ENCODE measurements at regions not wholly inside any gene's neighbourhood (a gene's known extent, or its start where the extent isn't known, plus 50 kb on each side); places are given as distances from the start of the nearest gene placed in this dataset.

GRCh38 chr10:21278491-21279216, 246.8 kb downstream of the SKIDA1 start:
- ChIA-PET POLR2A (interaction anchor here (0.6 to 0.7 kb wide), 3 partner anchors 78 to 294 kb away, joined by 4 to 5 read pairs (median 5); no protein-coding TSS in a partner anchor), CTCF (interaction anchor here (0.7 to 3.1 kb wide), 48 partner anchors 8 to 675 kb away, joined by 3 to 32 read pairs (median 4); no protein-coding TSS in a partner anchor)

GRCh38 chr10:21273400-21273968, 252.0 kb downstream of the SKIDA1 start:
- TF ChIP-seq CTCF (IDR thresholded peaks at IDR 0.05; ENCODE audit: low read depth, low read length): no peak
- no peaks in the 10 kb centered on the region for H3K9me3 ChIP-seq (ENCODE audit: control insufficient read depth, insufficient read depth, low read length)
- no peak for DNase-seq (ENCODE audit: low read depth, low spot score)
- H3K27ac ChIP-seq (ENCODE audit: low read depth, low read length): no peak overlapping the region
- no peaks in the 10 kb centered on the region for H3K27me3 ChIP-seq (ENCODE audit: control insufficient read depth, insufficient read depth, low read length)
- ChIA-PET POLR2A (no interaction called here), CTCF (no interaction called here)
- no peak overlapping the region for H3K4me3 ChIP-seq (ENCODE audit: low read depth, low read length)

More at GRCh38 chr10:21278491-21279216, 246.8 kb downstream of the SKIDA1 start:
- DNase-seq (ENCODE audit: low read depth, low spot score): peak; percentile 84
- H3K27me3 ChIP-seq (ENCODE audit: control insufficient read depth, insufficient read depth, low read length): no peaks in the 10 kb centered on the region
- peak; percentile 84 for TF ChIP-seq CTCF (IDR thresholded peaks at IDR 0.05; ENCODE audit: low read depth, low read length)
- no peak overlapping the region for H3K27ac ChIP-seq (ENCODE audit: low read depth, low read length)
- no peaks in the 10 kb centered on the region for H3K9me3 ChIP-seq (ENCODE audit: control insufficient read depth, insufficient read depth, low read length)
- no peak overlapping the region for H3K4me3 ChIP-seq (ENCODE audit: low read depth, low read length)

- POLR2A ChIA-PET: no interaction called here
- no peak overlapping the region for H3K27ac ChIP-seq (ENCODE audit: low read depth, low read length)
- no peak for TF ChIP-seq CTCF (IDR thresholded peaks at IDR 0.05; ENCODE audit: low read depth, low read length)
- H3K4me3 ChIP-seq (ENCODE audit: low read depth, low read length): no peak overlapping the region
- no peak for DNase-seq (ENCODE audit: low read depth, low spot score)
- no peaks in the 10 kb centered on the region for H3K9me3 ChIP-seq (ENCODE audit: control insufficient read depth, insufficient read depth, low read length)
- CTCF ChIA-PET: interaction anchor here (1.6 kb wide), 1 partner anchor 193 kb away, joined by 3 read pairs; no protein-coding TSS in a partner anchor
- no peaks in the 10 kb centered on the region for H3K27me3 ChIP-seq (ENCODE audit: control insufficient read depth, insufficient read depth, low read length)
Observed at GRCh38 chr10:21272643-21273399, 252.7 kb downstream of the SKIDA1 start.

- POLR2A ChIA-PET: no interaction called here
Observed at GRCh38 chr10:21270976-21271375, 254.5 kb downstream of the SKIDA1 start.

More at GRCh38 chr10:21270976-21271375, 254.5 kb downstream of the SKIDA1 start:
- Histone ChIP-seq H3K27me3 (ENCODE audit: control insufficient read depth, insufficient read depth, low read length) (no peaks in the 10 kb centered on the region), H3K27ac (ENCODE audit: low read depth, low read length) (no peak overlapping the region), H3K9me3 (ENCODE audit: control insufficient read depth, insufficient read depth, low read length) (no peaks in the 10 kb centered on the region), H3K4me3 (ENCODE audit: low read depth, low read length) (no peak overlapping the region)
- DNase-seq (ENCODE audit: low read depth, low spot score): no peak
- CTCF ChIA-PET: interaction anchor here (0.6 to 2.5 kb wide), 10 partner anchors 9 to 733 kb away, joined by 3 to 38 read pairs (median 4); partner anchors contain the start of gene DNAJC1
- no peak for TF ChIP-seq CTCF (IDR thresholded peaks at IDR 0.05; ENCODE audit: low read depth, low read length)

Measured in AG04450 (cell line).